K562 (cell line): ENCODE measurements at regions not wholly inside any gene's neighbourhood (a gene's known extent, or its start where the extent isn't known, plus 50 kb on each side); places are given as distances from the start of the nearest gene placed in this dataset.

Experiments
- ARID3A ChIP-seq: IDR thresholded peaks from 2 replicates; pipeline ENCODE4 v1.6.1; 2012; ENCODE audit warnings: low read depth, low read length, improper control_type of control experiment, borderline replicate concordance
- C11orf30 ChIP-seq: fragments of 450-650 bp; IDR thresholded peaks from 2 replicates; pipeline ENCODE4 v1.6.1; 2016; ENCODE audit warnings: low read depth, mild to moderate bottlenecking
- CREB3 ChIP-seq: fragments of 450-650 bp; conservative IDR thresholded peaks from 2 replicates; pipeline ENCODE4 v1.6.1; 2016; ENCODE audit warnings: missing genetic modification characterization, low read depth, mild to moderate bottlenecking, missing compliant biosample characterization, moderate library complexity
- ERF ChIP-seq: fragments of 450-650 bp; formaldehyde crosslinking; IDR thresholded peaks from 2 replicates; pipeline ENCODE4 v1.4.0; 2020; ENCODE audit warnings: mild to moderate bottlenecking, mixed read lengths
- ETV5 ChIP-seq: sonication (generic); formaldehyde crosslinking; IDR thresholded peaks from 2 replicates; pipeline ENCODE4 v1.4.0; 2020; ENCODE audit warnings: low read depth, mild to moderate bottlenecking, missing genetic modification reagents
- HMG20A ChIP-seq: fragments of 450-650 bp; formaldehyde crosslinking; conservative IDR thresholded peaks from 2 replicates; pipeline ENCODE4 v1.4.0; 2020; ENCODE audit warnings: mild to moderate bottlenecking, mixed read lengths
- MLX ChIP-seq, 2 experiments: fragments of 450-650 bp in 1 of 2; sonication (generic) in 1 of 2; formaldehyde crosslinking; conservative IDR thresholded peaks; 2 replicates each; pipeline versions ENCODE4 v1.4.0 to v1.8.1; 2020 to 2022; ENCODE audit warnings: mild to moderate bottlenecking in 1 of 2, missing genetic modification reagents in 1 of 2
- MTA3 ChIP-seq: fragments of 450-650 bp; formaldehyde crosslinking; IDR thresholded peaks from 2 replicates; pipeline ENCODE4 v1.6.1; 2017; ENCODE audit warnings: mild to moderate bottlenecking, borderline replicate concordance
- PHF20 ChIP-seq: fragments of 450-650 bp; IDR thresholded peaks from 2 replicates; pipeline ENCODE4 v1.6.1; 2018; ENCODE audit not compliant: partially characterized antibody
- PRPF4 ChIP-seq: fragments of 200-400 bp; formaldehyde crosslinking; IDR thresholded peaks from one replicate; pipeline ENCODE4 v1.6.1; 2017; ENCODE audit warnings: low read length, low read depth, mild to moderate bottlenecking; ENCODE audit not compliant: insufficient read depth, poor library complexity, severe bottlenecking
- RBM22 ChIP-seq: fragments of 200-400 bp; formaldehyde crosslinking; IDR thresholded peaks from 2 replicates; pipeline ENCODE4 v1.6.1; 2018; ENCODE audit warnings: low read length, low read depth; ENCODE audit not compliant: poor library complexity, severe bottlenecking
- SMAD1 ChIP-seq: fragments of 150-350 bp; IDR thresholded peaks from 2 replicates; pipeline ENCODE4 v1.6.1; 2014; ENCODE audit warnings: low read length, low read depth; ENCODE audit not compliant: partially characterized antibody
- SMARCA4 ChIP-seq: fragments of 450-650 bp; IDR thresholded peaks from 2 replicates; pipeline ENCODE4 v1.6.1; 2016
- TCF15 ChIP-seq: fragments of 250-450 bp; sonication (Bioruptor Pico); IDR thresholded peaks from 2 replicates; pipeline ENCODE4 v1.8.0; 2022; ENCODE audit warnings: moderate library complexity, mild to moderate bottlenecking, inconsistent platforms
- XRCC4 ChIP-seq: IDR thresholded peaks from one replicate; pipeline ENCODE4 v1.6.1; 2011; ENCODE audit not compliant: insufficient read depth, insufficient read length; ENCODE audit errors: extremely low read depth
- ZNF274 ChIP-seq: IDR thresholded peaks from 2 replicates; pipeline ENCODE4 v1.6.1; 2011; ENCODE audit warnings: low read depth, mild to moderate bottlenecking, low read length, moderate library complexity, borderline replicate concordance
- TF ChIP-seq, protein P1 (sequence below): fragments of 450-650 bp; IDR thresholded peaks from 2 replicates; pipeline ENCODE4 v1.6.1; 2017; ENCODE audit warnings: antibody characterized with exemption, mild to moderate bottlenecking
- TF ChIP-seq, protein P2 (sequence below): sonication (generic); formaldehyde crosslinking; IDR thresholded peaks from 2 replicates; pipeline ENCODE4 v1.8.0; 2022; ENCODE audit warnings: mild to moderate bottlenecking, missing genetic modification reagents

- TF ChIP-seq TCF15 (CRISPR knock-in tag) (no peak), SMAD1 (no peak), PRPF4 (no peak), RBM22 (no peak), ETV5 (CRISPR knock-in tag) (no peak), ERF (CRISPR knock-in tag) (no peak), C11orf30 (peak; percentile 85), HMG20A (CRISPR knock-in tag) (no peak), MTA3 (no peak), ARID3A (0 out of 2 replicates have a peak, but pooled peaks have one; percentile 22), CREB3 (tag) (no peak), MLX (CRISPR knock-in tag; conservative IDR thresholded peaks at IDR 0.05) (no peak), ZNF274 (no peak), SMARCA4 (peak; percentile 67; the same call in 1 of the 2 replicates), XRCC4 (no peak), PHF20 (no peak)
- TF ChIP-seq, protein P1, sequence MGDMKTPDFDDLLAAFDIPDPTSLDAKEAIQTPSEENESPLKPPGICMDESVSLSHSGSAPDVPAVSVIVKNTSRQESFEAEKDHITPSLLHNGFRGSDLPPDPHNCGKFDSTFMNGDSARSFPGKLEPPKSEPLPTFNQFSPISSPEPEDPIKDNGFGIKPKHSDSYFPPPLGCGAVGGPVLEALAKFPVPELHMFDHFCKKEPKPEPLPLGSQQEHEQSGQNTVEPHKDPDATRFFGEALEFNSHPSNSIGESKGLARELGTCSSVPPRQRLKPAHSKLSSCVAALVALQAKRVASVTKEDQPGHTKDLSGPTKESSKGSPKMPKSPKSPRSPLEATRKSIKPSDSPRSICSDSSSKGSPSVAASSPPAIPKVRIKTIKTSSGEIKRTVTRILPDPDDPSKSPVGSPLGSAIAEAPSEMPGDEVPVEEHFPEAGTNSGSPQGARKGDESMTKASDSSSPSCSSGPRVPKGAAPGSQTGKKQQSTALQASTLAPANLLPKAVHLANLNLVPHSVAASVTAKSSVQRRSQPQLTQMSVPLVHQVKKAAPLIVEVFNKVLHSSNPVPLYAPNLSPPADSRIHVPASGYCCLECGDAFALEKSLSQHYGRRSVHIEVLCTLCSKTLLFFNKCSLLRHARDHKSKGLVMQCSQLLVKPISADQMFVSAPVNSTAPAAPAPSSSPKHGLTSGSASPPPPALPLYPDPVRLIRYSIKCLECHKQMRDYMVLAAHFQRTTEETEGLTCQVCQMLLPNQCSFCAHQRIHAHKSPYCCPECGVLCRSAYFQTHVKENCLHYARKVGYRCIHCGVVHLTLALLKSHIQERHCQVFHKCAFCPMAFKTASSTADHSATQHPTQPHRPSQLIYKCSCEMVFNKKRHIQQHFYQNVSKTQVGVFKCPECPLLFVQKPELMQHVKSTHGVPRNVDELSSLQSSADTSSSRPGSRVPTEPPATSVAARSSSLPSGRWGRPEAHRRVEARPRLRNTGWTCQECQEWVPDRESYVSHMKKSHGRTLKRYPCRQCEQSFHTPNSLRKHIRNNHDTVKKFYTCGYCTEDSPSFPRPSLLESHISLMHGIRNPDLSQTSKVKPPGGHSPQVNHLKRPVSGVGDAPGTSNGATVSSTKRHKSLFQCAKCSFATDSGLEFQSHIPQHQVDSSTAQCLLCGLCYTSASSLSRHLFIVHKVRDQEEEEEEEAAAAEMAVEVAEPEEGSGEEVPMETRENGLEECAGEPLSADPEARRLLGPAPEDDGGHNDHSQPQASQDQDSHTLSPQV, result no peak
- TF ChIP-seq, protein P2, sequence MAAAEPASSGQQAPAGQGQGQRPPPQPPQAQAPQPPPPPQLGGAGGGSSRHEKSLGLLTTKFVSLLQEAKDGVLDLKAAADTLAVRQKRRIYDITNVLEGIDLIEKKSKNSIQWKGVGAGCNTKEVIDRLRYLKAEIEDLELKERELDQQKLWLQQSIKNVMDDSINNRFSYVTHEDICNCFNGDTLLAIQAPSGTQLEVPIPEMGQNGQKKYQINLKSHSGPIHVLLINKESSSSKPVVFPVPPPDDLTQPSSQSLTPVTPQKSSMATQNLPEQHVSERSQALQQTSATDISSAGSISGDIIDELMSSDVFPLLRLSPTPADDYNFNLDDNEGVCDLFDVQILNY (CRISPR knock-in tag), result no peak
Observed at GRCh38 chr12:25692115-25693035, 139.3 kb upstream of the LMNTD1 start (continued).
